OCI-LY7 (cell line): ENCODE measurements at regions not wholly inside any gene's neighbourhood (a gene's known extent, or its start where the extent isn't known, plus 50 kb on each side); places are given as distances from the start of the nearest gene placed in this dataset.
"Not testable (repeated sequence)": the region's sequence is repeated elsewhere in the genome, so short reads cannot be mapped to it uniquely, and the experiment has no call there.

ENCODE experiments used
- BruUV-seq: library from RNA; stranded (reverse); fragments of 400-500 nt; replicated peaks from 2 replicates; lab custom pipeline; 2021; lab: Mats Ljungman, UMichigan
- CTCF ChIA-PET: fragments of 300-600 bp; sonication (Branson Sonifier 250); formaldehyde crosslinking; loops from one replicate; lab custom pipeline; 2022; ENCODE audit warnings: antibody characterized with exemption; ENCODE audit not compliant: unreplicated experiment; lab: Charles Lee
- POLR2A ChIA-PET: fragments of 300-600 bp; sonication (Branson Sonifier 250); formaldehyde crosslinking; loops from one replicate; lab custom pipeline; 2022; ENCODE audit warnings: antibody characterized with exemption; lab: Charles Lee
- DNase-seq: peaks from one replicate; pipeline ENCODE4 v3.0.0-alpha.2; 2015; ENCODE audit warnings: low spot score
- H2AFZ ChIP-seq: fragments of 200-600 bp; sonication (generic), shearing (Covaris generic); 2 replicates; pipeline ENCODE4 v1.6.1; 2014; ENCODE audit warnings: mild to moderate bottlenecking, antibody characterized with exemption, low read length, moderate library complexity
- H3K27ac ChIP-seq: fragments of 200-600 bp; sonication (generic); 2 replicates; pipeline ENCODE4 v1.5.1; 2014; ENCODE audit warnings: mixed run types, low read depth, mild to moderate bottlenecking, moderate library complexity, low read length, inconsistent platforms; ENCODE audit not compliant: poor library complexity, severe bottlenecking
- H3K36me3 ChIP-seq: fragments of 200-600 bp; sonication (generic); 2 replicates; pipeline ENCODE4 v1.6.1; 2014; ENCODE audit warnings: mild to moderate bottlenecking, antibody characterized with exemption, low read length, moderate library complexity, mixed read lengths; ENCODE audit not compliant: insufficient read depth
- H3K4me1 ChIP-seq: fragments of 200-600 bp; sonication (generic); 2 replicates; pipeline ENCODE4 v1.5.1; 2014; ENCODE audit warnings: mild to moderate bottlenecking, low read length; ENCODE audit not compliant: insufficient read depth, poor library complexity, severe bottlenecking
- H3K4me2 ChIP-seq: fragments of 200-600 bp; sonication (generic); 2 replicates; pipeline ENCODE4 v1.6.1; 2014; ENCODE audit warnings: mild to moderate bottlenecking, low read length
- H3K4me3 ChIP-seq: fragments of 200-600 bp; sonication (generic); 2 replicates; pipeline ENCODE4 v1.5.1; 2014; ENCODE audit warnings: mild to moderate bottlenecking, low read depth, low read length; ENCODE audit not compliant: poor library complexity, severe bottlenecking
- H3K79me2 ChIP-seq: fragments of 200-600 bp; sonication (generic); 2 replicates; pipeline ENCODE4 v1.6.1; 2016; ENCODE audit warnings: low read depth, mild to moderate bottlenecking, low read length, moderate library complexity, mixed read lengths; ENCODE audit not compliant: insufficient read depth
- H3K9me2 ChIP-seq: fragments of 200-600 bp; sonication (generic); 2 replicates; pipeline ENCODE4 v1.6.1; 2016; ENCODE audit warnings: mild to moderate bottlenecking, low read length, mixed read lengths; ENCODE audit not compliant: insufficient read depth
- H3K9me3 ChIP-seq: fragments of 200-600 bp; sonication (generic); 2 replicates; pipeline ENCODE4 v1.6.1; 2014; ENCODE audit warnings: mild to moderate bottlenecking, mixed run types, low read length, mixed read lengths
- H4K20me1 ChIP-seq: fragments of 200-600 bp; sonication (generic); 2 replicates; pipeline ENCODE4 v1.6.1; 2014; ENCODE audit warnings: mild to moderate bottlenecking, antibody characterized with exemption, low read length, moderate library complexity, mixed read lengths; ENCODE audit not compliant: insufficient read depth
- EZH2phosphoT487 ChIP-seq: fragments of 200-600 bp; sonication (generic); IDR thresholded peaks from 2 replicates; pipeline ENCODE4 v1.6.1; 2018; ENCODE audit warnings: low read depth, borderline replicate concordance, mild to moderate bottlenecking, mixed run types, antibody characterized with exemption, low read length, moderate library complexity, mixed read lengths
- intact Hi-C: fragments of 100-400 bp; cut with micrococcal nuclease; formaldehyde crosslinking; loops from one replicate; pipeline ENCODE4 v1.10.0; 2022; ENCODE audit not compliant: unreplicated experiment
- TF ChIP-seq, protein P1 (sequence below): fragments of 200-600 bp; sonication (generic); conservative IDR thresholded peaks from 2 replicates; pipeline ENCODE4 v1.5.1; 2014; ENCODE audit warnings: mild to moderate bottlenecking, antibody characterized with exemption, low read length, moderate library complexity, mixed read lengths

DNA sequence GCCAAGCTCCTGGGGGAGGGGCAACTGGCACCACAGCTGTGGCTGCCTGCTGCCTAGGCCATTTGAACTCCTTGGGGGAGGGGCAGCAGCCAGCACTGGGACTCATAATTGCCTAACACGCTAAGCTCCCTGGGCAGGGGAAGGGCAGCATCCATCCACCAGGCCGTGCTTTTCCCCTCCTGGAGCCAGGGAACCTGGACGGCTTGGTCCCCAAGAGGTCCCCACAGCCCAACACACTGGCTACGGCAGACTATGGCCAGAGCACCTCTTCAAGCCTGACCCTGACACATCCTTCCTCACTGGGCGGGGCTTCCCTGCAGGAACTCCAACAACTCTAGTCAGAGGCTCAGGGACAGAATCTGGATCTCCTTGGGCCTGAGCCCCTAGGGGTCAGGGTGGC, 269.4 kb downstream of the RNF144B start:
- ChIA-PET CTCF (no interaction called here), POLR2A (no interaction called here)
- Histone ChIP-seq H3K4me1 (no peaks in the 10 kb centered on the region), H3K9me3 (no peaks in the 10 kb centered on the region), H3K4me3 (no peak overlapping the region), H3K36me3 (no peaks in the 10 kb centered on the region), H4K20me1 (no peaks in the 10 kb centered on the region), H3K27ac (no peak overlapping the region), H3K9me2 (no peaks in the 10 kb centered on the region), H3K4me2 (no peak overlapping the region), H3K79me2 (no peaks in the 10 kb centered on the region), H2AFZ (no peak overlapping the region)
- no peak for TF ChIP-seq EZH2phosphoT487
- TF ChIP-seq, protein P1, sequence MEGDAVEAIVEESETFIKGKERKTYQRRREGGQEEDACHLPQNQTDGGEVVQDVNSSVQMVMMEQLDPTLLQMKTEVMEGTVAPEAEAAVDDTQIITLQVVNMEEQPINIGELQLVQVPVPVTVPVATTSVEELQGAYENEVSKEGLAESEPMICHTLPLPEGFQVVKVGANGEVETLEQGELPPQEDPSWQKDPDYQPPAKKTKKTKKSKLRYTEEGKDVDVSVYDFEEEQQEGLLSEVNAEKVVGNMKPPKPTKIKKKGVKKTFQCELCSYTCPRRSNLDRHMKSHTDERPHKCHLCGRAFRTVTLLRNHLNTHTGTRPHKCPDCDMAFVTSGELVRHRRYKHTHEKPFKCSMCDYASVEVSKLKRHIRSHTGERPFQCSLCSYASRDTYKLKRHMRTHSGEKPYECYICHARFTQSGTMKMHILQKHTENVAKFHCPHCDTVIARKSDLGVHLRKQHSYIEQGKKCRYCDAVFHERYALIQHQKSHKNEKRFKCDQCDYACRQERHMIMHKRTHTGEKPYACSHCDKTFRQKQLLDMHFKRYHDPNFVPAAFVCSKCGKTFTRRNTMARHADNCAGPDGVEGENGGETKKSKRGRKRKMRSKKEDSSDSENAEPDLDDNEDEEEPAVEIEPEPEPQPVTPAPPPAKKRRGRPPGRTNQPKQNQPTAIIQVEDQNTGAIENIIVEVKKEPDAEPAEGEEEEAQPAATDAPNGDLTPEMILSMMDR: no peak
- intact Hi-C loops: no loop called here
- no TSS peak for BruUV-seq
- no peak for DNase-seq

DNA sequence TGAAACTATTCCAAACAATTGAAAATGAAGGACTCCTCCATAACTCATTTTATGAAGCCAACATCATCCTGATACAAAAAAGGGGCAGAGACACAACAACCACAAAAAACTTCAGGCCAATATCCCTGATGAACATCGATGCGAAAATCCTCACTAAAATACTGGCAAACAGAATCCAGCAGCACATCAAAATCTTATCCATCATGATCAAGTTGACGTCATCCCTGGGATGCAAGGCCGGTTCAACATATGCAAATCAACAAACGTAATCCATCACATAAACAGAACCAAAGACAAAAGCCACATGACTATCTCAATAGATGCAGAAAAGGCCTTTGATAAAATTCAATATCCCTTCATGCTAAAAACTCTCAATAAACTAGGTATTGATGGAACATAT, 272.8 kb downstream of the RNF144B start:
- BruUV-seq, H2AFZ ChIP-seq, H3K9me3 ChIP-seq, H3K4me3 ChIP-seq, DNase-seq, H3K4me1 ChIP-seq, intact Hi-C loops, H3K27ac ChIP-seq, H3K9me2 ChIP-seq, H3K79me2 ChIP-seq, H3K4me2 ChIP-seq, H3K36me3 ChIP-seq, H4K20me1 ChIP-seq: not testable (repeated sequence)
- ChIA-PET CTCF (interaction anchor here (0.6 kb wide), 1 partner anchor 9 kb away, joined by 3 read pairs; no protein-coding TSS in a partner anchor), POLR2A (interaction anchor here (1.0 kb wide), 1 partner anchor 14 kb away, joined by 3 read pairs; no protein-coding TSS in a partner anchor)

DNA sequence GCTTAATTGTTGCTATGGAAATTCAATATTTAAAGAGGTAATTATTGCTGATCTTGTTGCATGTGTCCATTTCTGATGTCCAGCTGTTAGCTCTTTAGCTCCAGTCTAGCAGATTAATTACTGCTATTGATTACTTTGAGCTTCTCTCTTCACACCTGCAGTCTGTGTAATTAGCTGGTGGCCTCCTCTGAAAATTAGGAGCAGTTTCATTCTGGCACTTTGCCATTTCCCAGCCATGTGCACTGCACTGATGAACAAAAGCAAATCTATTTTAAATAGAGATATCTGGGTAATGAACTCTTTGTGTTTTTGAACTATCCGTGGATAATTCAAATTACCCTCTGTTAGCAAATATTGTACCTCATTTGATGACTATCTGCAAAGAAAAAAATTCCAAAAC, 275.9 kb downstream of the RNF144B start:
- H3K4me1 ChIP-seq: no peaks in the 10 kb centered on the region
- no peak overlapping the region for H3K4me2 ChIP-seq
- H3K9me3 ChIP-seq: no peaks in the 10 kb centered on the region
- intact Hi-C loops: no loop called here
- ChIA-PET CTCF (no interaction called here), POLR2A (interaction anchor here (0.5 kb wide), 1 partner anchor 594 kb away, joined by 4 read pairs; no protein-coding TSS in a partner anchor)
- H3K79me2 ChIP-seq: no peaks in the 10 kb centered on the region
- no peaks in the 10 kb centered on the region for H4K20me1 ChIP-seq
- DNase-seq: no peak
- no peak overlapping the region for H2AFZ ChIP-seq
- no peaks in the 10 kb centered on the region for H3K9me2 ChIP-seq
- H3K36me3 ChIP-seq: no peaks in the 10 kb centered on the region
- BruUV-seq: no TSS peak
- H3K4me3 ChIP-seq: no peak overlapping the region
- H3K27ac ChIP-seq: no peak overlapping the region
- TF ChIP-seq EZH2phosphoT487: no peak
- TF ChIP-seq, protein P1: no peak
